ENCODE measurements at regions not wholly inside any gene's neighbourhood (a gene's known extent, or its start where the extent isn't known, plus 50 kb on each side); places are given as distances from the start of the nearest gene placed in this dataset.

GRCh38 chr2:22890132-22890531, 494.8 kb upstream of the KLHL29 start:
- Histone ChIP-seq H3K4me3 (no peak overlapping the region), H3K4me1 (no peaks in the 10 kb centered on the region), H3K36me3 (no peaks in the 10 kb centered on the region), H3K27me3 (no peaks in the 10 kb centered on the region), H3K9me3 (no peaks in the 10 kb centered on the region), H3K27ac (no peak overlapping the region)
- no peak for TF ChIP-seq POLR2A (IDR thresholded peaks at IDR 0.05)
- TF ChIP-seq CTCF (IDR thresholded peaks at IDR 0.05): no peak
- TF ChIP-seq EP300 (IDR thresholded peaks at IDR 0.05): no peak
- TF ChIP-seq POLR2AphosphoS5 (IDR thresholded peaks at IDR 0.05): no peak
- intact Hi-C loops (cut with DNase I; ENCODE audit: low total_unique reads): no loop called here
- DNase-seq: no peak
- WGBS, 5 donors: 92 to 100% (median 94%) methylated on average over 4 to 5 of the region's 5 CpGs

- Histone ChIP-seq H3K4me1 (no peaks in the 10 kb centered on the region), H3K4me3 (no peak overlapping the region), H3K9me3 (no peaks in the 10 kb centered on the region), H3K36me3 (no peaks in the 10 kb centered on the region), H3K27me3 (no peaks in the 10 kb centered on the region), H3K27ac (no peak overlapping the region)
- intact Hi-C loops (cut with DNase I; ENCODE audit: low total_unique reads): no loop called here
- TF ChIP-seq CTCF (IDR thresholded peaks at IDR 0.05) (no peak), EP300 (IDR thresholded peaks at IDR 0.05) (no peak), POLR2AphosphoS5 (IDR thresholded peaks at IDR 0.05) (no peak), POLR2A (IDR thresholded peaks at IDR 0.05) (no peak)
- WGBS, 5 donors: 80 to 86% (median 83%) methylated on average over 13 of the region's 13 CpGs
- DNase-seq: no peak
Measured at GRCh38 chr2:22893761-22894517, 491.0 kb upstream of the KLHL29 start.

GRCh38 chr2:22894761-22895160, 490.2 kb upstream of the KLHL29 start:
- peak in 1 of 2 donors; percentile 9 for DNase-seq
- Histone ChIP-seq H3K4me1 (no peaks in the 10 kb centered on the region), H3K9me3 (no peaks in the 10 kb centered on the region), H3K4me3 (no peak overlapping the region), H3K27ac (no peak overlapping the region), H3K36me3 (no peaks in the 10 kb centered on the region), H3K27me3 (no peaks in the 10 kb centered on the region)
- TF ChIP-seq CTCF (IDR thresholded peaks at IDR 0.05) (no peak), POLR2AphosphoS5 (IDR thresholded peaks at IDR 0.05) (no peak), EP300 (IDR thresholded peaks at IDR 0.05) (no peak), POLR2A (IDR thresholded peaks at IDR 0.05) (no peak)
- 31 to 54% (median 39%) methylated on average over 2 of the region's 2 CpGs for WGBS, 5 donors
- intact Hi-C loops (cut with DNase I; ENCODE audit: low total_unique reads): no loop called here

- 70 to 80% (median 78%) methylated on average over 2 of the region's 2 CpGs for WGBS, 5 donors
- no peaks in the 10 kb centered on the region for H3K9me3 ChIP-seq
- no peaks in the 10 kb centered on the region for H3K36me3 ChIP-seq
- H3K27me3 ChIP-seq: no peaks in the 10 kb centered on the region
- no peak for DNase-seq
- H3K4me3 ChIP-seq: no peak overlapping the region
- H3K27ac ChIP-seq: no peak overlapping the region
- H3K4me1 ChIP-seq: no peaks in the 10 kb centered on the region
- TF ChIP-seq POLR2A (IDR thresholded peaks at IDR 0.05): no peak
- no peak for TF ChIP-seq CTCF (IDR thresholded peaks at IDR 0.05)
- TF ChIP-seq POLR2AphosphoS5 (IDR thresholded peaks at IDR 0.05): no peak
- TF ChIP-seq EP300 (IDR thresholded peaks at IDR 0.05): no peak
- intact Hi-C loops (cut with DNase I; ENCODE audit: low total_unique reads): no loop called here
Measured at GRCh38 chr2:22897428-22897827, 487.6 kb upstream of the KLHL29 start.
